ENCODE measurements at regions not wholly inside any gene's neighbourhood (a gene's known extent, or its start where the extent isn't known, plus 50 kb on each side); places are given as distances from the start of the nearest gene placed in this dataset.

- WGBS (ENCODE audit: extremely low coverage, insufficient read length, low lambda C conversion rate): no CpG with 5 or more reads among the region's 2 CpGs
- Histone ChIP-seq H2AFZ (ENCODE audit: low read length) (no peak overlapping the region), H3K23me2 (ENCODE audit: insufficient read length, low read depth, low read length, poor library complexity, severe bottlenecking) (peaks cover 3% of the 10 kb centered on the region), H3K79me2 (ENCODE audit: insufficient read depth, low read length) (no peaks in the 10 kb centered on the region), H3K14ac (ENCODE audit: insufficient read depth, low read length) (no peak overlapping the region), H4K20me1 (ENCODE audit: control insufficient read depth, insufficient read depth, insufficient read length) (no peaks in the 10 kb centered on the region), H4K5ac (ENCODE audit: insufficient read length, low read depth, low read length) (no peak overlapping the region), H3K27me3 (ENCODE audit: insufficient read depth, low read length) (peaks cover 87% of the 10 kb centered on the region), H3K9ac (ENCODE audit: extremely low read depth, insufficient read length, low read length) (no peak overlapping the region), H3K23ac (ENCODE audit: insufficient read length, low read depth, low read length) (no peak overlapping the region), H3T11ph (ENCODE audit: low read length) (no peak overlapping the region), H2BK5ac (ENCODE audit: insufficient read length, low read length) (no peak overlapping the region), H3K56ac (ENCODE audit: insufficient read length, low read depth, low read length) (no peak overlapping the region), H2BK12ac (ENCODE audit: insufficient read length, low read depth, low read length) (no peak overlapping the region), H2BK15ac (ENCODE audit: low read depth, low read length) (no peak overlapping the region), H3K4me1 (ENCODE audit: insufficient read depth, low read length) (peaks cover 7% of the 10 kb centered on the region; the same call in 1 of the 2 replicates), H3K18ac (ENCODE audit: insufficient read length, low read depth, low read length) (no peak overlapping the region), H3K4me2 (ENCODE audit: insufficient read depth, insufficient read length, low read length) (no peak overlapping the region), H3K4ac (ENCODE audit: low read depth, low read length) (no peak overlapping the region), H2BK20ac (ENCODE audit: low read depth, low read length, poor library complexity, severe bottlenecking) (no peak overlapping the region), H3K27ac (ENCODE audit: insufficient read length, low read depth, low read length) (no peak overlapping the region), H3K9me3 (ENCODE audit: control insufficient read depth, low read depth, low read length) (no peaks in the 10 kb centered on the region), H3K79me1 (ENCODE audit: insufficient read depth, low read depth, low read length, poor library complexity, severe bottlenecking) (no peaks in the 10 kb centered on the region), H2BK120ac (ENCODE audit: low read depth, low read length, poor library complexity, severe bottlenecking) (no peak overlapping the region), H4K8ac (replicated peaks; ENCODE audit: insufficient read length, low read depth, low read length) (no peak overlapping the region), H2AK5ac (ENCODE audit: insufficient read length, low read length) (no peak overlapping the region), H4K91ac (ENCODE audit: insufficient read length, low read depth, low read length) (no peak overlapping the region)
- H3K27me3 Mint-ChIP-seq (ENCODE audit: low read depth): peaks cover 99% of the 10 kb centered on the region
- no peak overlapping the region for H3K4me3 Mint-ChIP-seq
- peaks cover 29 to 63% of the 10 kb centered on the region in 2 experiments for H3K4me1 Mint-ChIP-seq
- H3K36me3 Mint-ChIP-seq (ENCODE audit: insufficient read depth in 1 of 3, low read depth in 3 of 3): no peaks in the 10 kb centered on the region; a peak in 1 of 7 replicates
- no peak for DNase-seq
- no peak overlapping the region for H3K27ac Mint-ChIP-seq
- no peak for TF ChIP-seq CTCF (conservative IDR thresholded peaks at IDR 0.05)
- no peaks in the 10 kb centered on the region; a peak in 1 of 5 replicates for H3K9me3 Mint-ChIP-seq
Measured at GRCh38 chr15:89395031-89395430, 60.4 kb upstream of the POLG start.
